Breast epithelium (tissue), 4 donors: ENCODE measurements at regions not wholly inside any gene's neighbourhood (a gene's known extent, or its start where the extent isn't known, plus 50 kb on each side); places are given as distances from the start of the nearest gene placed in this dataset.
"Not testable (repeated sequence)": the region's sequence is repeated elsewhere in the genome, so short reads cannot be mapped to it uniquely, and the experiment has no call there.

Experiments used
- DNase-seq, 2 donors: peaks; one replicate each; pipeline ENCODE4 v3.0.0-alpha.2; 2019; ENCODE audit warnings: low spot score in 2 of 2
- H3K27ac ChIP-seq, 2 donors: fragments of 200-600 bp; sonication (generic) in 1 of 2; one replicate each; pipeline ENCODE4 v1.5.1; 2016 to 2019; ENCODE audit warnings: mild to moderate bottlenecking in 1 of 2
- H3K27me3 ChIP-seq, 2 donors: fragments of 200-600 bp; sonication (generic) in 1 of 2; one replicate each; pipeline versions ENCODE4 v1.5.1 to v1.6.0; 2017 to 2019; ENCODE audit warnings: control low read depth in 1 of 2, mild to moderate bottlenecking in 1 of 2
- H3K36me3 ChIP-seq: fragments of 200-600 bp; one replicate; pipeline ENCODE4 v1.5.1; 2019
- H3K4me1 ChIP-seq, 2 donors: fragments of 200-600 bp; sonication (generic); one replicate each; pipeline ENCODE4 v1.5.1; 2016 to 2019; ENCODE audit warnings: control low read depth in 1 of 2
- H3K4me3 ChIP-seq, 3 donors: fragments of 200-600 bp; sonication (generic); 1 replicate in 2 of 3; 2 replicates in 1 of 3; pipeline ENCODE4 v1.5.1; 2016 to 2019; ENCODE audit warnings: mild to moderate bottlenecking in 3 of 3, moderate library complexity in 2 of 3
- H3K9me3 ChIP-seq, 2 donors: fragments of 200-600 bp; sonication (generic) in 1 of 2; one replicate each; pipeline ENCODE4 v1.5.1; 2016 to 2019; ENCODE audit warnings: control low read depth in 1 of 2
- POLR2A ChIP-seq: fragments of 450-650 bp; IDR thresholded peaks from one replicate; pipeline ENCODE4 v1.6.1; 2016; ENCODE audit warnings: antibody characterized with exemption, mild to moderate bottlenecking, moderate library complexity
- POLR2AphosphoS5 ChIP-seq, 3 donors: sonication (generic); formaldehyde crosslinking; IDR thresholded peaks; one replicate each; pipeline ENCODE4 v1.6.1; 2017; ENCODE audit warnings: antibody characterized with exemption in 3 of 3
- intact Hi-C: fragments of 100-400 bp; cut with DNase I; formaldehyde crosslinking; loops from one replicate; pipeline ENCODE4 v1.15.1; 2023; ENCODE audit warnings: low total_unique reads
- TF ChIP-seq, protein P1 (sequence below), 3 donors: fragments of 450-650 bp; IDR thresholded peaks; one replicate each; pipeline ENCODE4 v1.5.1; 2016 to 2017; ENCODE audit warnings: antibody characterized with exemption in 3 of 3, mild to moderate bottlenecking in 3 of 3, moderate library complexity in 3 of 3

DNA sequence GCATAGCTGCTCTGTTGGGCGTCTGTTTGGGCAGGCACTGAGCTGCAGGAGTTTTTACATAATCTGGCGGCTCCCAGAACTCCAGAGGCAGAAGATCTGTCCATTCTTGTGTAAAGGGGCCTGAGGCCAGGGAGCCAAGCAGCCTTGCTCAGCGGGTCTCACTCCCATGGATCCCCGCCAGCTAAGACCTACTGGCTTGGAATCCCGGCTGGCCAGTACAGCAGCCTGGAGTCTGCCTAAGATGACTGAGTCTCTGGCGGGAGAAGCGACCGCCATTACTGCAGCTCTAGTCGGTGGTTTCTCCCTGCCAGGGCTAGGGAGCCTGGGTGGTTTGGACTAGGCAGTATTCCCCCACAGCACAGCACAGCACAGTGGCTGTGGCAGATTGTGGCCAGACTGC is 268.4 kb upstream of the SYNCRIP start:
- TF ChIP-seq POLR2A (no peak), POLR2AphosphoS5 (IDR thresholded peaks at IDR 0.05) (no peak)
- TF ChIP-seq, protein P1, sequence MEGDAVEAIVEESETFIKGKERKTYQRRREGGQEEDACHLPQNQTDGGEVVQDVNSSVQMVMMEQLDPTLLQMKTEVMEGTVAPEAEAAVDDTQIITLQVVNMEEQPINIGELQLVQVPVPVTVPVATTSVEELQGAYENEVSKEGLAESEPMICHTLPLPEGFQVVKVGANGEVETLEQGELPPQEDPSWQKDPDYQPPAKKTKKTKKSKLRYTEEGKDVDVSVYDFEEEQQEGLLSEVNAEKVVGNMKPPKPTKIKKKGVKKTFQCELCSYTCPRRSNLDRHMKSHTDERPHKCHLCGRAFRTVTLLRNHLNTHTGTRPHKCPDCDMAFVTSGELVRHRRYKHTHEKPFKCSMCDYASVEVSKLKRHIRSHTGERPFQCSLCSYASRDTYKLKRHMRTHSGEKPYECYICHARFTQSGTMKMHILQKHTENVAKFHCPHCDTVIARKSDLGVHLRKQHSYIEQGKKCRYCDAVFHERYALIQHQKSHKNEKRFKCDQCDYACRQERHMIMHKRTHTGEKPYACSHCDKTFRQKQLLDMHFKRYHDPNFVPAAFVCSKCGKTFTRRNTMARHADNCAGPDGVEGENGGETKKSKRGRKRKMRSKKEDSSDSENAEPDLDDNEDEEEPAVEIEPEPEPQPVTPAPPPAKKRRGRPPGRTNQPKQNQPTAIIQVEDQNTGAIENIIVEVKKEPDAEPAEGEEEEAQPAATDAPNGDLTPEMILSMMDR (IDR thresholded peaks at IDR 0.05): no peak
- Histone ChIP-seq H3K27ac (no peak overlapping the region), H3K27me3 (no peaks in the 10 kb centered on the region), H3K36me3 (no peaks in the 10 kb centered on the region), H3K4me1 (no peaks in the 10 kb centered on the region), H3K9me3 (no peaks in the 10 kb centered on the region), H3K4me3 (peak overlapping the region in 1 of 3 donors; percentile 28)
- intact Hi-C loops: no loop called here
- DNase-seq: no peak

- H3K9me3 ChIP-seq, DNase-seq, intact Hi-C loops, H3K36me3 ChIP-seq, H3K27ac ChIP-seq, H3K4me1 ChIP-seq, H3K4me3 ChIP-seq, H3K27me3 ChIP-seq: not testable (repeated sequence)
These were observed 265.4 kb upstream of the SYNCRIP start for GRCh38 chr6:85908120-85908519.

DNA sequence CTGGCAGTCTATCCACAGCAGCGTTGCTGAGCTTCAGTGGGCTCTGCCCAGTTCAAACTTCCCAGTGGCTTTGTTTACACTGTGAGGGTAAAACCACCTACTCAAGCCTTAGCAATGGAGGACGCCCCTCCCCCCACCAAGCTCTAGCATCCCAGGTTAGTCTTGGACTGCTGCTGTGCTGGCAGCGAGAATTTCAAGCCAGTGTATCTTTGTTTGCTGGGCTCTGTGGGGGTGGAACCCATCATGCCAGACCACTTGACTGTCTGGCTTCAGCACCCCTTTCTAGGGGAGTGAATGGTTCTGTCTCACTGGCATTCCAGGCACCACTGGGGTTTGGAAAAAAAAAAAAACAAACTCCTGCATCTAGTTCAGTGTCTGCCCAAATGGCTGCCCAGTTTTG is 249.7 kb upstream of the SYNCRIP start:
- Histone ChIP-seq H3K4me3 (no peak overlapping the region), H3K36me3 (no peaks in the 10 kb centered on the region), H3K4me1 (no peaks in the 10 kb centered on the region), H3K27me3 (no peaks in the 10 kb centered on the region), H3K9me3 (peaks cover 0 to 8% of the 10 kb centered on the region in 2 donors), H3K27ac (no peak overlapping the region)
- intact Hi-C loops: no loop called here
- DNase-seq: no peak
- TF ChIP-seq POLR2A: no peak
- no peak for TF ChIP-seq POLR2AphosphoS5 (IDR thresholded peaks at IDR 0.05)
- TF ChIP-seq, protein P1 (IDR thresholded peaks at IDR 0.05): no peak

GRCh38 chr6:85887461-85887860 is 244.8 kb upstream of the SYNCRIP start:
- Histone ChIP-seq H3K4me1 (no peaks in the 10 kb centered on the region), H3K27ac (no peak overlapping the region), H3K9me3 (peaks cover 0 to 8% of the 10 kb centered on the region in 2 donors), H3K4me3 (no peak overlapping the region), H3K36me3 (no peaks in the 10 kb centered on the region), H3K27me3 (no peaks in the 10 kb centered on the region)
- no peak for TF ChIP-seq POLR2A
- TF ChIP-seq, protein P1 (IDR thresholded peaks at IDR 0.05): no peak
- TF ChIP-seq POLR2AphosphoS5 (IDR thresholded peaks at IDR 0.05): no peak
- intact Hi-C loops: no loop called here
- DNase-seq: no peak

GRCh38 chr6:85868685-85869084 is 226.0 kb upstream of the SYNCRIP start:
- H3K36me3 ChIP-seq: no peaks in the 10 kb centered on the region
- intact Hi-C loops: no loop called here
- H3K4me1 ChIP-seq: no peaks in the 10 kb centered on the region
- DNase-seq: no peak
- no peak overlapping the region for H3K27ac ChIP-seq
- H3K9me3 ChIP-seq: peaks cover 0 to under 1% of the 10 kb centered on the region in 2 donors
- TF ChIP-seq POLR2AphosphoS5 (IDR thresholded peaks at IDR 0.05): no peak
- H3K4me3 ChIP-seq: no peak overlapping the region
- H3K27me3 ChIP-seq: no peaks in the 10 kb centered on the region

DNA sequence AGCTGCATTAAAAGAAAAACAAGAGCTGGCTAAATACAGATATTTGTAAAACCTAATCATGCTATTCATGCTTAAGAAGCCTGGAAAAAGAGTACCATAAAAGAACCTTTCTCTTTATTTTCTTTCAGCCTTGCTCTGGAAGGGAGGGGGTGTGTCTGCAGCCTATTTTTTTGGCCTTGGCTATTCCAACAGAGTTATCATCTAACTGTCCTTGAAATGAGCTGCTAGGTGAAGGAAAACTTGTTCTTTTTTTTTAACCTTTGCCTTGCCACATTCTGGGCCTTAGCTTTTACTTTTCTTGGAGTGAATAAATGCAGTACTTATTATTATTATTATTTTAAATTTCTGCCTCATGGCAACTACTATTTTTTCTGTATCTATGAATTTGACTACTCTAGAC is 224.9 kb upstream of the SYNCRIP start:
- Histone ChIP-seq H3K27ac (no peak overlapping the region), H3K9me3 (no peaks in the 10 kb centered on the region), H3K27me3 (no peaks in the 10 kb centered on the region), H3K4me3 (no peak overlapping the region), H3K36me3 (no peaks in the 10 kb centered on the region), H3K4me1 (no peaks in the 10 kb centered on the region)
- no peak for DNase-seq
- intact Hi-C loops: no loop called here
- TF ChIP-seq POLR2A (no peak), POLR2AphosphoS5 (IDR thresholded peaks at IDR 0.05) (no peak)
- TF ChIP-seq, protein P1 (IDR thresholded peaks at IDR 0.05): no peak
